DND-41 (cell line): ENCODE measurements at regions not wholly inside any gene's neighbourhood (a gene's known extent, or its start where the extent isn't known, plus 50 kb on each side); places are given as distances from the start of the nearest gene placed in this dataset.
"Not testable (repeated sequence)": the region's sequence is repeated elsewhere in the genome, so short reads cannot be mapped to it uniquely, and the experiment has no call there.

Source experiments
- ATAC-seq: fragments of 200-7000 bp; cut with Tn5 transposase; 3 replicates; pipeline ENCODE4 v1.9.1; 2021; ENCODE audit warnings: low read depth; ENCODE audit not compliant: insufficient read depth
- DNase-seq: peaks from one replicate; pipeline ENCODE4 v3.0.0-alpha.2; 2020
- H2AFZ ChIP-seq: 2 replicates; pipeline ENCODE4 v1.6.0; 2012; ENCODE audit warnings: low read depth, low read length
- H3K27ac ChIP-seq: 2 replicates; pipeline ENCODE4 v1.5.1; 2012; ENCODE audit warnings: low read length, inconsistent platforms
- H3K27me3 ChIP-seq: fragments of 200-600 bp; sonication (generic); 2 replicates; pipeline ENCODE4 v1.6.0; 2012; ENCODE audit warnings: low read length, mild to moderate bottlenecking, inconsistent platforms; ENCODE audit not compliant: insufficient read depth, poor library complexity
- H3K36me3 ChIP-seq: 2 replicates; pipeline ENCODE4 v1.5.1; 2012; ENCODE audit warnings: low read length, inconsistent platforms; ENCODE audit not compliant: insufficient read depth
- H3K4me1 ChIP-seq: 2 replicates; pipeline ENCODE4 v1.5.1; 2012; ENCODE audit warnings: mild to moderate bottlenecking, low read length; ENCODE audit not compliant: insufficient read depth
- H3K4me2 ChIP-seq: 2 replicates; pipeline ENCODE4 v1.6.0; 2012; ENCODE audit warnings: mild to moderate bottlenecking, moderate library complexity, low read length, inconsistent platforms; ENCODE audit not compliant: insufficient read depth
- H3K4me3 ChIP-seq, 2 experiments: fragments of 200-600 bp in 1 of 2; shearing (Covaris generic) in 1 of 2; 2 replicates each; pipeline ENCODE4 v1.5.1; 2012 to 2016; ENCODE audit warnings: inconsistent platforms in 2 of 2, low read length in 2 of 2, mild to moderate bottlenecking in 2 of 2, low read depth in 1 of 2, moderate library complexity in 1 of 2
- H3K79me2 ChIP-seq: 2 replicates; pipeline ENCODE4 v1.6.0; 2012; ENCODE audit warnings: low read length, inconsistent platforms; ENCODE audit not compliant: insufficient read depth
- H3K9ac ChIP-seq: 2 replicates; pipeline ENCODE4 v1.6.0; 2012; ENCODE audit warnings: low read depth, mild to moderate bottlenecking, inconsistent platforms, low read length, moderate library complexity
- H3K9me3 ChIP-seq: 2 replicates; pipeline ENCODE4 v1.5.1; 2012; ENCODE audit warnings: low read length, moderate library complexity, mild to moderate bottlenecking, inconsistent platforms; ENCODE audit not compliant: insufficient read depth, severe bottlenecking
- H4K20me1 ChIP-seq: 2 replicates; pipeline ENCODE4 v1.6.0; 2012; ENCODE audit warnings: low read length; ENCODE audit not compliant: insufficient read depth
- EZH2 ChIP-seq: IDR thresholded peaks from 3 replicates; pipeline ENCODE4 v1.6.1; 2012; ENCODE audit warnings: borderline replicate concordance, low read depth, mild to moderate bottlenecking, moderate library complexity, low read length, inconsistent platforms; ENCODE audit not compliant: severe bottlenecking
- TF ChIP-seq, protein P1 (sequence below): IDR thresholded peaks from 2 replicates; pipeline ENCODE4 v1.5.1; 2012; ENCODE audit warnings: borderline replicate concordance, low read length, moderate library complexity, mild to moderate bottlenecking; ENCODE audit not compliant: poor library complexity, severe bottlenecking; ENCODE audit errors: extremely low read depth

- ATAC-seq, result no peak
- Histone ChIP-seq H3K4me3 (no peak overlapping the region), H3K4me2 (no peak overlapping the region), H3K27me3 (no peaks in the 10 kb centered on the region), H3K9me3 (peaks cover 6% of the 10 kb centered on the region), H3K36me3 (no peaks in the 10 kb centered on the region), H2AFZ (no peak overlapping the region), H3K79me2 (no peaks in the 10 kb centered on the region), H3K9ac (no peak overlapping the region), H4K20me1 (no peaks in the 10 kb centered on the region), H3K27ac (no peak overlapping the region), H3K4me1 (no peaks in the 10 kb centered on the region)
- TF ChIP-seq EZH2, result no peak
- TF ChIP-seq, protein P1, sequence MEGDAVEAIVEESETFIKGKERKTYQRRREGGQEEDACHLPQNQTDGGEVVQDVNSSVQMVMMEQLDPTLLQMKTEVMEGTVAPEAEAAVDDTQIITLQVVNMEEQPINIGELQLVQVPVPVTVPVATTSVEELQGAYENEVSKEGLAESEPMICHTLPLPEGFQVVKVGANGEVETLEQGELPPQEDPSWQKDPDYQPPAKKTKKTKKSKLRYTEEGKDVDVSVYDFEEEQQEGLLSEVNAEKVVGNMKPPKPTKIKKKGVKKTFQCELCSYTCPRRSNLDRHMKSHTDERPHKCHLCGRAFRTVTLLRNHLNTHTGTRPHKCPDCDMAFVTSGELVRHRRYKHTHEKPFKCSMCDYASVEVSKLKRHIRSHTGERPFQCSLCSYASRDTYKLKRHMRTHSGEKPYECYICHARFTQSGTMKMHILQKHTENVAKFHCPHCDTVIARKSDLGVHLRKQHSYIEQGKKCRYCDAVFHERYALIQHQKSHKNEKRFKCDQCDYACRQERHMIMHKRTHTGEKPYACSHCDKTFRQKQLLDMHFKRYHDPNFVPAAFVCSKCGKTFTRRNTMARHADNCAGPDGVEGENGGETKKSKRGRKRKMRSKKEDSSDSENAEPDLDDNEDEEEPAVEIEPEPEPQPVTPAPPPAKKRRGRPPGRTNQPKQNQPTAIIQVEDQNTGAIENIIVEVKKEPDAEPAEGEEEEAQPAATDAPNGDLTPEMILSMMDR, result no peak
- no peak for DNase-seq
Measured at GRCh38 chr5:83408719-83409118, 62.8 kb upstream of the VCAN start.

DNA sequence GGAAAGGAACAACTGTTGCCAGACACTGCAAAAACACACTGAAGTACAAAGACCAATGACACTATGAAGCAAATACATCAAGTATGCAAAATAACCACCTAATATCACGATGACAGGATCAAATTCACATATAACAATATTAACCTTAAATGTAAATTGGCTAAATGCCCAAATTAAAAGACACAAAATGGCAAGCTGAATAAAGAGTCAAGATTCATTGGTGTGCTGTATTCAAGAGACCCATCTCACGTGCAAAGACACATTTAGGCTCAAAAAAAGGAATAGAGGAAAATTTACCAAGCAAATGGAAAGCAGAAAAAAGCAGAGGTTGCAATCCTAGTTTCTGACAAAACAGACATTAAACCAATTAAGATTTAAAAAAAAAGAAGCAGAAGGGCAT lies 61.8 kb upstream of the VCAN start:
- not testable (repeated sequence) for H3K27ac ChIP-seq, H3K9me3 ChIP-seq, H4K20me1 ChIP-seq, H3K4me3 ChIP-seq, H3K27me3 ChIP-seq, H3K36me3 ChIP-seq, H3K79me2 ChIP-seq, H3K4me1 ChIP-seq, H3K4me2 ChIP-seq, DNase-seq, H2AFZ ChIP-seq, ATAC-seq, H3K9ac ChIP-seq

GRCh38 chr5:83410319-83410718 lies 61.2 kb upstream of the VCAN start:
- DNase-seq, ATAC-seq: not testable (repeated sequence)

GRCh38 chr5:83414601-83415000 lies 56.9 kb upstream of the VCAN start:
- H2AFZ ChIP-seq, result no peak overlapping the region
- H3K4me1 ChIP-seq, result no peaks in the 10 kb centered on the region
- no peaks in the 10 kb centered on the region for H4K20me1 ChIP-seq
- H3K9me3 ChIP-seq, result peaks cover 6% of the 10 kb centered on the region
- ATAC-seq (no peak), DNase-seq (no peak)
- no peaks in the 10 kb centered on the region for H3K27me3 ChIP-seq
- H3K79me2 ChIP-seq, result no peaks in the 10 kb centered on the region
- H3K4me2 ChIP-seq, result no peak overlapping the region
- H3K4me3 ChIP-seq, result no peak overlapping the region
- TF ChIP-seq, protein P1, result no peak
- TF ChIP-seq EZH2, result no peak
- H3K9ac ChIP-seq, result no peak overlapping the region
- no peak overlapping the region for H3K27ac ChIP-seq
- no peaks in the 10 kb centered on the region for H3K36me3 ChIP-seq

More at GRCh38 chr5:83410319-83410718, 61.2 kb upstream of the VCAN start:
- not testable (repeated sequence) for H2AFZ ChIP-seq, H3K79me2 ChIP-seq, H3K4me3 ChIP-seq, H3K4me1 ChIP-seq, H3K27me3 ChIP-seq, H3K9ac ChIP-seq, H3K27ac ChIP-seq, H3K4me2 ChIP-seq, H4K20me1 ChIP-seq, H3K36me3 ChIP-seq, H3K9me3 ChIP-seq
